ENCODE measurements at regions not wholly inside any gene's neighbourhood (a gene's known extent, or its start where the extent isn't known, plus 50 kb on each side); places are given as distances from the start of the nearest gene placed in this dataset.

DNA sequence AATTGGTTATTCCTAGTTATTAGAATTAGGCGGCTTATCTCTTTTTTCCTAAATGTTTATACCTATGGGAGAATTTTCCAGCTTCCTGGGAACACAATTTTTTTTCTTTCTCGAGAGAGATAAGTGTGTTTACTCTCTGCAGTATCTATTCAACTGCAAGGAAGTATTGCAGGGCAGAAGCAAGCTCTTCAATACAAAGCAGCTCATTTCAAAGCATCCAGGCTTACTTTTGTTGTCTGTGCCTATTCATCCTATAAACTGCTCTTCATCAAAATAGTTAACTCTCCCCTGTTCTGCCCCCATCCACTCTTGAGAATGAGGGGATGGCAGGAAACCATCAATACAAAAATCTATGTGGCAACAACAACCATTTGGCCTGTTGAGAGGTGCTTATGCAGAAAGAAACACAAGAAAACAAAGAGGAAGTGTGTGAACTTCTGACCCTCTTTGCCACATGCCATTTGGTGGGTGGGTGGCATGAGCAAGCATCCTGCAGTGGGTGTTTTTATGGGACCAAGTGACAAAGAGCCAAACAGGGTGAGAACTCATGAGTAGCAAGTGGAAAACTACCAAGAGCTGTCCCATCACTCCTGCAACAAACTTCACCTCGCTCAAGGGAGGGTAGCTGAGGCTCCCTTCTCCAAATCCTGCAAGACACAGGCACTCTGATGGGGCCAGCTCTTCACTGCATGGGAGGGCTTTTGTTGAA, 50.6 kb upstream of the MRPS6 start:
- Histone ChIP-seq H3K4me3 (ENCODE audit: low read length, poor library complexity, severe bottlenecking) (peak overlapping the region; percentile 24), H4K20me1 (ENCODE audit: insufficient read depth, low read length, poor library complexity, severe bottlenecking) (no peaks in the 10 kb centered on the region), H3K79me2 (ENCODE audit: insufficient read depth, low read length) (no peaks in the 10 kb centered on the region), H3F3A (ENCODE audit: low read depth) (no peaks in the 10 kb centered on the region), H3K4me2 (ENCODE audit: low read depth, low read length, poor library complexity, severe bottlenecking) (peak overlapping the region; percentile 56), H3K9me3 (ENCODE audit: insufficient read depth, low read depth, low read length) (no peaks in the 10 kb centered on the region), H2AFZ (ENCODE audit: low read length) (peak overlapping the region; percentile 47; the same call in 1 of the 2 replicates), H3K9ac (ENCODE audit: low read depth, low read length, poor library complexity, severe bottlenecking) (peak overlapping the region; percentile 5), H3K9me2 (replicated peaks; ENCODE audit: low read depth, low read length) (no peaks in the 10 kb centered on the region), H3K27me3 (ENCODE audit: insufficient read depth, low read length, poor library complexity, severe bottlenecking) (no peaks in the 10 kb centered on the region), H3K4me1 (ENCODE audit: insufficient read depth, low read length, poor library complexity, severe bottlenecking) (peaks cover 31% of the 10 kb centered on the region), H3K36me3 (ENCODE audit: insufficient read depth, low read length) (no peaks in the 10 kb centered on the region)
- no peak for TF ChIP-seq EZH2phosphoT487 (IDR thresholded peaks at IDR 0.05; ENCODE audit: borderline replicate concordance)
- TF ChIP-seq, protein P1, sequence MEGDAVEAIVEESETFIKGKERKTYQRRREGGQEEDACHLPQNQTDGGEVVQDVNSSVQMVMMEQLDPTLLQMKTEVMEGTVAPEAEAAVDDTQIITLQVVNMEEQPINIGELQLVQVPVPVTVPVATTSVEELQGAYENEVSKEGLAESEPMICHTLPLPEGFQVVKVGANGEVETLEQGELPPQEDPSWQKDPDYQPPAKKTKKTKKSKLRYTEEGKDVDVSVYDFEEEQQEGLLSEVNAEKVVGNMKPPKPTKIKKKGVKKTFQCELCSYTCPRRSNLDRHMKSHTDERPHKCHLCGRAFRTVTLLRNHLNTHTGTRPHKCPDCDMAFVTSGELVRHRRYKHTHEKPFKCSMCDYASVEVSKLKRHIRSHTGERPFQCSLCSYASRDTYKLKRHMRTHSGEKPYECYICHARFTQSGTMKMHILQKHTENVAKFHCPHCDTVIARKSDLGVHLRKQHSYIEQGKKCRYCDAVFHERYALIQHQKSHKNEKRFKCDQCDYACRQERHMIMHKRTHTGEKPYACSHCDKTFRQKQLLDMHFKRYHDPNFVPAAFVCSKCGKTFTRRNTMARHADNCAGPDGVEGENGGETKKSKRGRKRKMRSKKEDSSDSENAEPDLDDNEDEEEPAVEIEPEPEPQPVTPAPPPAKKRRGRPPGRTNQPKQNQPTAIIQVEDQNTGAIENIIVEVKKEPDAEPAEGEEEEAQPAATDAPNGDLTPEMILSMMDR (conservative IDR thresholded peaks at IDR 0.05; ENCODE audit: low read length) = no peak

DNA sequence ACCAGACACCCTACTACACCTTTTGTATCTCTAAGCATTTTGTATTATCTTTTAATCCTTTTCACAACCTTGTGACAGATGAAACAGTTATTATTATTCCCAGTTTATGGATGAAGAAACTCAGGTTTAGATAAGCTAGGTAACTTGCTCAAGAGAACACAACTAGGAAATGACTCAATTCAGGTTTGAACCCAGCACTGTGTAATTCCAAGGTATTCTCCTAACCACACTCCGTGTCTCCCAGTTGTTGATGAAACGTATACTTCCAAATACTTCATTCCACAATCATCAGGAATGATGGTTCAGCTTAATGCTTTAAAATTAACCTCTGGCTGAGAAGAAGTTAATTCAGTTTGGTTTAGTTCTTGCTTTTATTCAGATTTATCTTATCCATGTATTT, 51.7 kb upstream of the MRPS6 start:
- TF ChIP-seq EZH2phosphoT487 (IDR thresholded peaks at IDR 0.05; ENCODE audit: borderline replicate concordance) = no peak
- TF ChIP-seq, protein P1 (conservative IDR thresholded peaks at IDR 0.05; ENCODE audit: low read length) = no peak
- H3K36me3 ChIP-seq (ENCODE audit: insufficient read depth, low read length) = no peaks in the 10 kb centered on the region
- H3F3A ChIP-seq (ENCODE audit: low read depth) = no peaks in the 10 kb centered on the region
- H3K4me2 ChIP-seq (ENCODE audit: low read depth, low read length, poor library complexity, severe bottlenecking) = no peak overlapping the region
- no peaks in the 10 kb centered on the region for H3K9me3 ChIP-seq (ENCODE audit: insufficient read depth, low read depth, low read length)
- no peaks in the 10 kb centered on the region for H3K79me2 ChIP-seq (ENCODE audit: insufficient read depth, low read length)
- no peak overlapping the region for H3K9ac ChIP-seq (ENCODE audit: low read depth, low read length, poor library complexity, severe bottlenecking)
- no peaks in the 10 kb centered on the region for H4K20me1 ChIP-seq (ENCODE audit: insufficient read depth, low read length, poor library complexity, severe bottlenecking)
- peaks cover 31% of the 10 kb centered on the region for H3K4me1 ChIP-seq (ENCODE audit: insufficient read depth, low read length, poor library complexity, severe bottlenecking)
- H3K9me2 ChIP-seq (replicated peaks; ENCODE audit: low read depth, low read length) = no peaks in the 10 kb centered on the region
- H3K4me3 ChIP-seq (ENCODE audit: low read length, poor library complexity, severe bottlenecking) = no peak overlapping the region
- H3K27me3 ChIP-seq (ENCODE audit: insufficient read depth, low read length, poor library complexity, severe bottlenecking) = no peaks in the 10 kb centered on the region
- no peak overlapping the region for H2AFZ ChIP-seq (ENCODE audit: low read length)

DNA sequence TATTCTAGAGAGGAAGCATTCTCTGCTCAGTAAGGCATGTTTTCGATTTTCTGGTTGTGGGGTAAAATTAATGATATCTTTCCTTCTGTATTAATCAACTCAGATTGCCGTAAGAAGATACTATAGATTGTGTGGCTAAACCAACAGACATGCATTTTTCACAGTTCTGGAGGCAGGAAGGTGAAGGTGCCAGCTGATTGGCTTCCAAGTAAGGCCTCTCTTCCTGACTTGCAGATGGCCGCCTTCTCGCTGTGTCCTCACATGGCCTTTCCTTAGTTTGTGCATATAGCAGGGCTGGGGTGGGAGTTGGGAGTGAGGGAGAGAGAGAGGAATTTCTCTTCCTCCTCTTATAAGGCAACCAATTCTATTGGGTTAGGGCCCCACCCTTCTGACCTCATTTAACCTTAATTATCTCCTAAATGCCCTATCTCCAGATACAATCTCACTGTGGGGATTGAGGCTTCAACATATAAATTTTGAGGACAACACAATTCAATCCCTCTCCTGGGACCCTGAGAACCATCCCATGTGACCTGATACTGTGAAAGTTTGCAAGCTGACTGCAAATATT, 52.3 kb upstream of the MRPS6 start:
- H3F3A ChIP-seq (ENCODE audit: low read depth) = no peaks in the 10 kb centered on the region
- H3K79me2 ChIP-seq (ENCODE audit: insufficient read depth, low read length) = no peaks in the 10 kb centered on the region
- no peaks in the 10 kb centered on the region for H3K27me3 ChIP-seq (ENCODE audit: insufficient read depth, low read length, poor library complexity, severe bottlenecking)
- H3K9me3 ChIP-seq (ENCODE audit: insufficient read depth, low read depth, low read length) = no peaks in the 10 kb centered on the region
- no peak overlapping the region for H2AFZ ChIP-seq (ENCODE audit: low read length)
- H3K4me3 ChIP-seq (ENCODE audit: low read length, poor library complexity, severe bottlenecking) = no peak overlapping the region
- H4K20me1 ChIP-seq (ENCODE audit: insufficient read depth, low read length, poor library complexity, severe bottlenecking) = no peaks in the 10 kb centered on the region
- no peaks in the 10 kb centered on the region for H3K36me3 ChIP-seq (ENCODE audit: insufficient read depth, low read length)
- peaks cover 31% of the 10 kb centered on the region for H3K4me1 ChIP-seq (ENCODE audit: insufficient read depth, low read length, poor library complexity, severe bottlenecking)
- H3K4me2 ChIP-seq (ENCODE audit: low read depth, low read length, poor library complexity, severe bottlenecking) = no peak overlapping the region
- H3K9ac ChIP-seq (ENCODE audit: low read depth, low read length, poor library complexity, severe bottlenecking) = no peak overlapping the region
- H3K9me2 ChIP-seq (replicated peaks; ENCODE audit: low read depth, low read length) = no peaks in the 10 kb centered on the region
- TF ChIP-seq, protein P1 (conservative IDR thresholded peaks at IDR 0.05; ENCODE audit: low read length) = no peak
- TF ChIP-seq EZH2phosphoT487 (IDR thresholded peaks at IDR 0.05; ENCODE audit: borderline replicate concordance) = no peak

Data from Loucy (cell line).